ENCODE measurements at regions not wholly inside any gene's neighbourhood (a gene's known extent, or its start where the extent isn't known, plus 50 kb on each side); places are given as distances from the start of the nearest gene placed in this dataset.

GRCh38 chr2:195150819-195151218, 506.2 kb upstream of the SLC39A10 start:
- TF ChIP-seq EZH2 (IDR thresholded peaks at IDR 0.05; ENCODE audit: low read length, unreplicated experiment) (no peak), CTCF (conservative IDR thresholded peaks at IDR 0.05; ENCODE audit: low read depth, low read length) (no peak)
